GM21526 (cell line): ENCODE measurements at regions not wholly inside any gene's neighbourhood (a gene's known extent, or its start where the extent isn't known, plus 50 kb on each side); places are given as distances from the start of the nearest gene placed in this dataset.
A peak's percentile ranks its signal among the peaks of the same experiment; 100 is the strongest.

Experiments used
- ATAC-seq: cut with Tn5 transposase; IDR thresholded peaks from one replicate; pipeline ENCODE4 v1.9.1; 2021; ENCODE audit warnings: moderate library complexity; ENCODE audit not compliant: unreplicated experiment, low FRiP score

- no peak for ATAC-seq
Observed at GRCh38 chr6:53974941-53975340, 136.3 kb upstream of the MLIP start.

GRCh38 chr6:53975941-53976615, 135.2 kb upstream of the MLIP start:
- no peak for ATAC-seq

- no peak for ATAC-seq
Observed at GRCh38 chr6:53977551-53977950, 133.7 kb upstream of the MLIP start.

- ATAC-seq = peak; percentile 61
Observed at GRCh38 chr6:53979468-53980067, 131.7 kb upstream of the MLIP start.

- no peak for ATAC-seq
Observed at GRCh38 chr6:53982366-53983050, 128.7 kb upstream of the MLIP start.

GRCh38 chr6:53983301-53983700, 127.9 kb upstream of the MLIP start:
- ATAC-seq = no peak

- ATAC-seq = no peak
Observed at GRCh38 chr6:53984163-53984562, 127.1 kb upstream of the MLIP start.

GRCh38 chr6:53984581-53984980, 126.7 kb upstream of the MLIP start:
- ATAC-seq = no peak

- ATAC-seq = no peak
Observed at GRCh38 chr6:53985366-53985765, 125.9 kb upstream of the MLIP start.

- no peak for ATAC-seq
Observed at GRCh38 chr6:53986165-53986720, 125.0 kb upstream of the MLIP start.

- ATAC-seq = no peak
Observed at GRCh38 chr6:53986721-53987521, 124.3 kb upstream of the MLIP start.

- ATAC-seq = no peak
Observed at GRCh38 chr6:53987522-53987888, 123.7 kb upstream of the MLIP start.

GRCh38 chr6:53989504-53989903, 121.7 kb upstream of the MLIP start:
- no peak for ATAC-seq

GRCh38 chr6:53992522-53992921, 118.7 kb upstream of the MLIP start:
- no peak for ATAC-seq

GRCh38 chr6:53994201-53994600, 117.0 kb upstream of the MLIP start:
- no peak for ATAC-seq

- ATAC-seq = no peak
Observed at GRCh38 chr6:53995935-53996334, 115.3 kb upstream of the MLIP start.

- ATAC-seq = no peak
Observed at GRCh38 chr6:53998303-53998702, 112.9 kb upstream of the MLIP start.

GRCh38 chr6:53999088-53999755, 112.0 kb upstream of the MLIP start:
- ATAC-seq = no peak

- no peak for ATAC-seq
Observed at GRCh38 chr6:54002116-54002515, 109.1 kb upstream of the MLIP start.

GRCh38 chr6:54003316-54003715, 107.9 kb upstream of the MLIP start:
- ATAC-seq = no peak
